ENCODE measurements at regions not wholly inside any gene's neighbourhood (a gene's known extent, or its start where the extent isn't known, plus 50 kb on each side); places are given as distances from the start of the nearest gene placed in this dataset.

DNA sequence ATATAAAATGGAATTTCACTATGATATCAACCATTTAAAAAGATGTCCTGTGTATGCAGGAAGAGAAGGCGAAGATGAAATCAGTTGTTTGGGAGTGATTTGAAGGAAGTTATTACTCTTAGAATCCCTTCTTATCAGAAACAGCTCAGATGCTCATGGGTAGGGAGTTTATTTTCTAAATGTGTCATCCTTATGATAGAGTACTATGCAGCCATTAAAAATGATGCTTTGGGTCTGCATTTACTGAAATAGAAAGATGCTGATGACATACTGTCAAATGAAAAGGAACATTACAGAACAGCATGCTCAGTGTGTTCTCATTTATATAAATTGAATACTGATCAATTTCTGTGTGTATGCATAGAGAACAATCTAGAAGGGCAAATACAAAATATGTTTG is 69.8 kb upstream of the MED13L start:
- Histone ChIP-seq H3K4me1 (ENCODE audit: low read length) (peaks cover 11% of the 10 kb centered on the region), H4K20me1 (ENCODE audit: insufficient read depth, low read length) (no peaks in the 10 kb centered on the region), H3K4me2 (ENCODE audit: low read length) (no peak overlapping the region), H3K27me3 (ENCODE audit: low read depth, low read length) (peaks cover 34% of the 10 kb centered on the region), H3K9ac (ENCODE audit: low read length) (no peak overlapping the region), H3K79me2 (ENCODE audit: low read length) (no peaks in the 10 kb centered on the region), H3K4me3 (ENCODE audit: low read length) (no peak overlapping the region), H3K36me3 (replicated peaks; ENCODE audit: low read depth, low read length) (no peaks in the 10 kb centered on the region), H2AFZ (ENCODE audit: low read depth, low read length) (no peak overlapping the region), H3K27ac (ENCODE audit: low read length) (no peak overlapping the region), H3K9me3 (ENCODE audit: insufficient read depth, low read length) (no peaks in the 10 kb centered on the region)
- TF ChIP-seq, protein P1, sequence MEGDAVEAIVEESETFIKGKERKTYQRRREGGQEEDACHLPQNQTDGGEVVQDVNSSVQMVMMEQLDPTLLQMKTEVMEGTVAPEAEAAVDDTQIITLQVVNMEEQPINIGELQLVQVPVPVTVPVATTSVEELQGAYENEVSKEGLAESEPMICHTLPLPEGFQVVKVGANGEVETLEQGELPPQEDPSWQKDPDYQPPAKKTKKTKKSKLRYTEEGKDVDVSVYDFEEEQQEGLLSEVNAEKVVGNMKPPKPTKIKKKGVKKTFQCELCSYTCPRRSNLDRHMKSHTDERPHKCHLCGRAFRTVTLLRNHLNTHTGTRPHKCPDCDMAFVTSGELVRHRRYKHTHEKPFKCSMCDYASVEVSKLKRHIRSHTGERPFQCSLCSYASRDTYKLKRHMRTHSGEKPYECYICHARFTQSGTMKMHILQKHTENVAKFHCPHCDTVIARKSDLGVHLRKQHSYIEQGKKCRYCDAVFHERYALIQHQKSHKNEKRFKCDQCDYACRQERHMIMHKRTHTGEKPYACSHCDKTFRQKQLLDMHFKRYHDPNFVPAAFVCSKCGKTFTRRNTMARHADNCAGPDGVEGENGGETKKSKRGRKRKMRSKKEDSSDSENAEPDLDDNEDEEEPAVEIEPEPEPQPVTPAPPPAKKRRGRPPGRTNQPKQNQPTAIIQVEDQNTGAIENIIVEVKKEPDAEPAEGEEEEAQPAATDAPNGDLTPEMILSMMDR (IDR thresholded peaks at IDR 0.05; ENCODE audit: low read depth, low read length) = no peak
- no peak for TF ChIP-seq EZH2phosphoT487 (IDR thresholded peaks at IDR 0.05; ENCODE audit: low read depth)

DNA sequence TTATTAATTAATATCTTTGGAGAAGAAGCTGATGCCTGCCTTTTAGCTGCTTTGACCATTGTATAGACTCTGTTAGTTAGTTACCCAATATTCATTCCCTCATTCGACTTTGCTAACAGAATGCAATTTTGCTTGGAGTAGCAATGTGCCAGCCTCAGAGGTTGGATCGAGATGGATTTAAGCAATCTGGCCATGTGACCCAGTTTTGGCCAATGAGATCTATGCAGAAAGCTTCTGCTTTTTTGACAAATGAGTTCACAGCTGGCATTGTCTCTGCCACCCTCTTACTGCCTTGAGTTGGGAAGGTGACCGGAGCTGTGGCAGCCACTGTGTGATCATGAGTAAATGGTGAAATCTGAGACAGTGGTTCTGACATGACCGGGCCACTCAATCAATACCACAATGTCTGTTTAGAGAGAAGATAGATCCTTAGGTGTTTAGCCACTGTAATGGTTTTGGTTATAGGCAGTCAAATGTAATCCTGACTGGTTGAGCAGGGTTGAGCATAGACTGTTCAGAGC is 74.9 kb upstream of the MED13L start:
- H3K4me2 ChIP-seq (ENCODE audit: low read length) = no peak overlapping the region
- no peak overlapping the region for H3K27ac ChIP-seq (ENCODE audit: low read length)
- H3K9me3 ChIP-seq (ENCODE audit: insufficient read depth, low read length) = no peaks in the 10 kb centered on the region
- H3K9ac ChIP-seq (ENCODE audit: low read length) = no peak overlapping the region
- no peaks in the 10 kb centered on the region for H3K79me2 ChIP-seq (ENCODE audit: low read length)
- H3K4me1 ChIP-seq (ENCODE audit: low read length) = peaks cover 11% of the 10 kb centered on the region
- H3K4me3 ChIP-seq (ENCODE audit: low read length) = no peak overlapping the region
- H2AFZ ChIP-seq (ENCODE audit: low read depth, low read length) = no peak overlapping the region
- H4K20me1 ChIP-seq (ENCODE audit: insufficient read depth, low read length) = no peaks in the 10 kb centered on the region
- TF ChIP-seq, protein P1 (IDR thresholded peaks at IDR 0.05; ENCODE audit: low read depth, low read length) = no peak
- no peak for TF ChIP-seq EZH2phosphoT487 (IDR thresholded peaks at IDR 0.05; ENCODE audit: low read depth)
- no peaks in the 10 kb centered on the region for H3K36me3 ChIP-seq (replicated peaks; ENCODE audit: low read depth, low read length)
- peaks cover 4% of the 10 kb centered on the region for H3K27me3 ChIP-seq (ENCODE audit: low read depth, low read length)

DNA sequence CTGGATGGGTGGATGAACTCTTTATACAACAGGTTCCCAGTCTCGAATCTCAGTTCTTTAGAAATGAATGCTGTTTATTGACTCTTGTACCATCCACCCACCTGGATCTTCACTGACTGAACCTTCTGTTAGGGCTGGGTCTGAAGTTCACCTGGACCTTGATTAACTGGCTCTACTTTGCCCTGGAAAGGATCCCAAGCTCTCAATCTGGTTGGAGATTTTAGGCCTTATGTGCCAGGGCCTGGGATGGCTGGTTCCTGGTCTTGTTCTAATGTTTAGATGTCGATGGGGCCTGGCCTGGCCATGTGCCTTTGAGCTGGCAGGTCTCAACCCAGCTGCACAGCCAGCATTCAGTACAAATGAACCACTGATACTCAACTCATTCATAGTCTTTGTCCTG is 76.5 kb upstream of the MED13L start:
- Histone ChIP-seq H3K36me3 (replicated peaks; ENCODE audit: low read depth, low read length) (no peaks in the 10 kb centered on the region), H2AFZ (ENCODE audit: low read depth, low read length) (no peak overlapping the region), H3K4me1 (ENCODE audit: low read length) (peaks cover 15% of the 10 kb centered on the region), H3K9ac (ENCODE audit: low read length) (no peak overlapping the region), H3K27ac (ENCODE audit: low read length) (no peak overlapping the region), H3K9me3 (ENCODE audit: insufficient read depth, low read length) (no peaks in the 10 kb centered on the region), H4K20me1 (ENCODE audit: insufficient read depth, low read length) (no peaks in the 10 kb centered on the region), H3K4me3 (ENCODE audit: low read length) (no peak overlapping the region), H3K4me2 (ENCODE audit: low read length) (no peak overlapping the region), H3K79me2 (ENCODE audit: low read length) (no peaks in the 10 kb centered on the region), H3K27me3 (ENCODE audit: low read depth, low read length) (0 out of 2 replicates have a peak, but pooled peaks cover 5% of the 10 kb centered on the region)
- no peak for TF ChIP-seq EZH2phosphoT487 (IDR thresholded peaks at IDR 0.05; ENCODE audit: low read depth)
- TF ChIP-seq, protein P1 (IDR thresholded peaks at IDR 0.05; ENCODE audit: low read depth, low read length) = no peak

DNA sequence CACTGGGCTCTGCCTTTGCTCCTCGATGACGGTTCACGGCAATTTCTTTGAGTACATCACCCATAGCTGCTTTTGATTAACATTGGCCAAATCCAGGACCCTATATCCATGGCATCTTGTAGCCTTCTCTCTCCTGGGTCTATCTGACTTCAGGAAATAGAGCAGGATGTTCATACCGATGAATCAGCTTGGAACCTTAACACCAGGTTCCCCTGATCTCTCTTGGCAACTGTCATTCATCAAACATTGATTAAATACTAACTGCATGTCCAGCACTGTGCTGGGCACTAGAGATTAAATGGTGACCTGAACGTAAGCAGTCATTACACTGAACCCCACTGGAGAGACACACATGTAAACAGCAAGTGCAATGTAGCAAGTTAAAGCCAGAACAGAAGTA is 77.0 kb upstream of the MED13L start:
- H3K4me2 ChIP-seq (ENCODE audit: low read length) = no peak overlapping the region
- no peak overlapping the region for H3K4me3 ChIP-seq (ENCODE audit: low read length)
- no peak overlapping the region for H3K27ac ChIP-seq (ENCODE audit: low read length)
- H3K36me3 ChIP-seq (replicated peaks; ENCODE audit: low read depth, low read length) = no peaks in the 10 kb centered on the region
- H4K20me1 ChIP-seq (ENCODE audit: insufficient read depth, low read length) = no peaks in the 10 kb centered on the region
- H3K79me2 ChIP-seq (ENCODE audit: low read length) = no peaks in the 10 kb centered on the region
- H3K9ac ChIP-seq (ENCODE audit: low read length) = no peak overlapping the region
- no peaks in the 10 kb centered on the region for H3K9me3 ChIP-seq (ENCODE audit: insufficient read depth, low read length)
- peaks cover 15% of the 10 kb centered on the region for H3K4me1 ChIP-seq (ENCODE audit: low read length)
- H3K27me3 ChIP-seq (ENCODE audit: low read depth, low read length) = 0 out of 2 replicates have a peak, but pooled peaks cover 5% of the 10 kb centered on the region
- no peak overlapping the region for H2AFZ ChIP-seq (ENCODE audit: low read depth, low read length)
- TF ChIP-seq, protein P1 (IDR thresholded peaks at IDR 0.05; ENCODE audit: low read depth, low read length) = no peak
- no peak for TF ChIP-seq EZH2phosphoT487 (IDR thresholded peaks at IDR 0.05; ENCODE audit: low read depth)

Data from OCI-LY3 (cell line).